ENCODE measurements at regions not wholly inside any gene's neighbourhood (a gene's known extent, or its start where the extent isn't known, plus 50 kb on each side); places are given as distances from the start of the nearest gene placed in this dataset.

DNA sequence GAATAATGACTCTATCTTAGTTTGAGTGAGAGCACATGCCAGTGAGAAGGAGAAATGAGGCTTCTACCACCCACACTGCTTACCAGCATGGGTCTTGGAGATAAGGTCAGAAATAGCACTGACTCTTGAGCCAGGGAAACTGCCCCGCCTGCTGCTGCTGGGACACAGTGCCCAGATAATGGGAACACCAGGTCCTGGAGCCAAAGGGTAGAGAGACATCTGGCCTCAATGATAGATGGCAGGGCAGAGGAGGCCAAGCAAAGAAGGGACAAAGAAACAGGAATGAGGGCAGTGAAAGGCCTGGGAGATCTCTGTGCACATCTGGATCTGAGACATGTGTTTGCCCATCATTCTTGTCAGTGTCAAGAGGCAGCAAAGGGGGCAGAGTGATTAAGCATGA, 97.4 kb downstream of the MIS18A start:
- Histone ChIP-seq H3K27me3 (ENCODE audit: low read depth, low read length) (no peaks in the 10 kb centered on the region), H4K20me1 (ENCODE audit: insufficient read depth, low read length) (no peaks in the 10 kb centered on the region), H2AFZ (ENCODE audit: low read depth, low read length) (no peak overlapping the region), H3K9ac (ENCODE audit: low read length) (no peak overlapping the region), H3K9me3 (ENCODE audit: insufficient read depth, low read length) (no peaks in the 10 kb centered on the region), H3K36me3 (replicated peaks; ENCODE audit: low read depth, low read length) (no peaks in the 10 kb centered on the region), H3K4me2 (ENCODE audit: low read length) (no peak overlapping the region), H3K4me1 (ENCODE audit: low read length) (no peaks in the 10 kb centered on the region), H3K79me2 (ENCODE audit: low read length) (no peaks in the 10 kb centered on the region), H3K27ac (ENCODE audit: low read length) (no peak overlapping the region), H3K4me3 (ENCODE audit: low read length) (no peak overlapping the region)
- TF ChIP-seq, protein P1, sequence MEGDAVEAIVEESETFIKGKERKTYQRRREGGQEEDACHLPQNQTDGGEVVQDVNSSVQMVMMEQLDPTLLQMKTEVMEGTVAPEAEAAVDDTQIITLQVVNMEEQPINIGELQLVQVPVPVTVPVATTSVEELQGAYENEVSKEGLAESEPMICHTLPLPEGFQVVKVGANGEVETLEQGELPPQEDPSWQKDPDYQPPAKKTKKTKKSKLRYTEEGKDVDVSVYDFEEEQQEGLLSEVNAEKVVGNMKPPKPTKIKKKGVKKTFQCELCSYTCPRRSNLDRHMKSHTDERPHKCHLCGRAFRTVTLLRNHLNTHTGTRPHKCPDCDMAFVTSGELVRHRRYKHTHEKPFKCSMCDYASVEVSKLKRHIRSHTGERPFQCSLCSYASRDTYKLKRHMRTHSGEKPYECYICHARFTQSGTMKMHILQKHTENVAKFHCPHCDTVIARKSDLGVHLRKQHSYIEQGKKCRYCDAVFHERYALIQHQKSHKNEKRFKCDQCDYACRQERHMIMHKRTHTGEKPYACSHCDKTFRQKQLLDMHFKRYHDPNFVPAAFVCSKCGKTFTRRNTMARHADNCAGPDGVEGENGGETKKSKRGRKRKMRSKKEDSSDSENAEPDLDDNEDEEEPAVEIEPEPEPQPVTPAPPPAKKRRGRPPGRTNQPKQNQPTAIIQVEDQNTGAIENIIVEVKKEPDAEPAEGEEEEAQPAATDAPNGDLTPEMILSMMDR (IDR thresholded peaks at IDR 0.05; ENCODE audit: low read depth, low read length): no peak
- no peak for TF ChIP-seq EZH2phosphoT487 (IDR thresholded peaks at IDR 0.05; ENCODE audit: low read depth)

DNA sequence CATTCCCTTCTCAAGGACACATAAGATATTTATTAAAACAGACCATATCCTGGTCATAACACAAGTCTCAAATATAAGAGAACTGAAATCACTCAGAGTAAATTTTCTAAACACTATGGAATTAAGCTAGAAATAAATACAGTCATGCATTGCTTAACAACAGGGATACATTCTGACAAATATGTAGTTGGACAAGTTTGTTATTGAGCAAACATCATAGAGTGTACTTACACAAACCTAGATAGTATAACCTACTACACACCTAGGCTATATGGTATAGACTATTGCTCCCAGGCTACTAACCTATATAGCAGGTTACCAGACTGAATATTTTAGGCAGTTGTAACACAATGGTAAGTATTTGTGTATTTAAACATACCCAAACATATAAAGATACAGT, 104.0 kb downstream of the MIS18A start:
- no peak for TF ChIP-seq EZH2phosphoT487 (IDR thresholded peaks at IDR 0.05; ENCODE audit: low read depth)
- H3K27ac ChIP-seq (ENCODE audit: low read length): no peak overlapping the region
- no peaks in the 10 kb centered on the region for H4K20me1 ChIP-seq (ENCODE audit: insufficient read depth, low read length)
- H3K4me3 ChIP-seq (ENCODE audit: low read length): no peak overlapping the region
- H3K27me3 ChIP-seq (ENCODE audit: low read depth, low read length): no peaks in the 10 kb centered on the region; the same call in 1 of the 2 replicates
- no peaks in the 10 kb centered on the region for H3K36me3 ChIP-seq (replicated peaks; ENCODE audit: low read depth, low read length)
- H3K9ac ChIP-seq (ENCODE audit: low read length): no peak overlapping the region
- no peaks in the 10 kb centered on the region for H3K79me2 ChIP-seq (ENCODE audit: low read length)
- H3K9me3 ChIP-seq (ENCODE audit: insufficient read depth, low read length): no peaks in the 10 kb centered on the region
- H3K4me1 ChIP-seq (ENCODE audit: low read length): no peaks in the 10 kb centered on the region
- no peak overlapping the region for H3K4me2 ChIP-seq (ENCODE audit: low read length)
- no peak overlapping the region for H2AFZ ChIP-seq (ENCODE audit: low read depth, low read length)

DNA sequence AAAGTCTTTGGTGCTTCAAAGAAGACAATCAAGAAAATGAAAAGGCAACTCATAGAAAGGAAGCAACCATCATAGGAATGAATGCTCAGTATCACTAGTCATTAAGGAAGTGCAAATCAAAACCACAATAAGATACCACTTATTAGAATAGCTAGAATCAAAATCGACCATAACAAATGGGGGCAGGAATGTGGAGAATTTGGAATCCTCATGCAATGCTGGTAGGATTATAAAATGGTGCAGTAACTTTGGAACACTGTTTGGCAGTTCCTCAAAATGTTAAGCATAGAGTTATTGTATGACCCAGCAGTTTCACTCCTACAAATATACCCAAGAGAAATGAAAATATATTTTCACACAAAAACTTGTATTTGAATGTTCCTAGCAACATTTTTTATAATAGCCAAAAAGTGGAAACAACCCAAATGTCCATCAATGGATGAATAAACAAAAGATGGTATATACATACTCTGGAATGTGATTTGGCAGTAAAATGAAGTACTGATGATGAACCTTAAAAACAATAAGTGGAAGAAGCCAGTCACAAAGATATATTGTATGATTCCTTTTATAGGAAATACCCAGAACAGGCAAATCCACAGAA, 105.6 kb downstream of the MIS18A start:
- H3K27ac ChIP-seq (ENCODE audit: low read length): no peak overlapping the region
- no peak overlapping the region for H2AFZ ChIP-seq (ENCODE audit: low read depth, low read length)
- no peak overlapping the region for H3K9ac ChIP-seq (ENCODE audit: low read length)
- H3K4me1 ChIP-seq (ENCODE audit: low read length): no peaks in the 10 kb centered on the region
- no peaks in the 10 kb centered on the region for H3K9me3 ChIP-seq (ENCODE audit: insufficient read depth, low read length)
- no peaks in the 10 kb centered on the region for H3K79me2 ChIP-seq (ENCODE audit: low read length)
- H3K4me3 ChIP-seq (ENCODE audit: low read length): no peak overlapping the region
- H3K27me3 ChIP-seq (ENCODE audit: low read depth, low read length): no peaks in the 10 kb centered on the region; the same call in 1 of the 2 replicates
- H3K36me3 ChIP-seq (replicated peaks; ENCODE audit: low read depth, low read length): no peaks in the 10 kb centered on the region
- no peak for TF ChIP-seq EZH2phosphoT487 (IDR thresholded peaks at IDR 0.05; ENCODE audit: low read depth)
- TF ChIP-seq, protein P1 (IDR thresholded peaks at IDR 0.05; ENCODE audit: low read depth, low read length): no peak
- no peak overlapping the region for H3K4me2 ChIP-seq (ENCODE audit: low read length)
- no peaks in the 10 kb centered on the region for H4K20me1 ChIP-seq (ENCODE audit: insufficient read depth, low read length)

DNA sequence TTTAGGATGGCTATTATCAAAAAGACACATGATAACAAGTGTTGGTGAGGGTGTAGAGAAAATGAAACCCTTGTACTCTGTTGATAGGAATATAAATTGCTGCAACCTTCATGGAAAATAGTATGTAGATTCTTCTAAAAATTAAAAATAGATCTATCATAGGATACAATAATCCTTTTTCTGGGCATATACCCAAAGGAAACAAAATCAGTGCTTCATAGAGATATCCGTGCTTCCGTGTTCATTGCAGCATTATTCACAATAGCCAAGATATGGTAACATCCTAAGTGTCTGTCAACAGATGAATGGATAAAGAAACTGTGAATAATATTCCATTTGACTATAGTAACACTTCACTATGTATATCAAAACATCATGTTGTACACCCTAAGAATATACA, 106.7 kb downstream of the MIS18A start:
- Histone ChIP-seq H3K9ac (ENCODE audit: low read length) (no peak overlapping the region), H3K79me2 (ENCODE audit: low read length) (no peaks in the 10 kb centered on the region), H4K20me1 (ENCODE audit: insufficient read depth, low read length) (no peaks in the 10 kb centered on the region), H3K9me3 (ENCODE audit: insufficient read depth, low read length) (no peaks in the 10 kb centered on the region), H2AFZ (ENCODE audit: low read depth, low read length) (no peak overlapping the region), H3K27ac (ENCODE audit: low read length) (no peak overlapping the region), H3K36me3 (replicated peaks; ENCODE audit: low read depth, low read length) (no peaks in the 10 kb centered on the region), H3K4me1 (ENCODE audit: low read length) (no peaks in the 10 kb centered on the region), H3K4me2 (ENCODE audit: low read length) (no peak overlapping the region), H3K4me3 (ENCODE audit: low read length) (no peak overlapping the region), H3K27me3 (ENCODE audit: low read depth, low read length) (no peaks in the 10 kb centered on the region; the same call in 1 of the 2 replicates)
- TF ChIP-seq EZH2phosphoT487 (IDR thresholded peaks at IDR 0.05; ENCODE audit: low read depth): no peak
- TF ChIP-seq, protein P1 (IDR thresholded peaks at IDR 0.05; ENCODE audit: low read depth, low read length): no peak

Measured in OCI-LY3 (cell line).